Thymus (tissue), 11 donors: ENCODE measurements at regions not wholly inside any gene's neighbourhood (a gene's known extent, or its start where the extent isn't known, plus 50 kb on each side); places are given as distances from the start of the nearest gene placed in this dataset.

Experiments used
- DNase-seq, 9 donors: peaks; one replicate each; pipeline ENCODE4 v3.0.0-alpha.2; 2013; ENCODE audit warnings: low spot score in 9 of 9, low read depth in 6 of 9, missing footprints in 1 of 9
- H3K27ac ChIP-seq, 2 donors: one replicate each; pipeline ENCODE4 v1.5.1; 2013; ENCODE audit warnings: control low read depth in 1 of 2, low read depth in 1 of 2, low read length in 1 of 2, mild to moderate bottlenecking in 1 of 2, moderate library complexity in 1 of 2
- H3K27me3 ChIP-seq, 2 donors: one replicate each; pipeline ENCODE4 v1.5.1; 2013; ENCODE audit warnings: low read length in 1 of 2; ENCODE audit not compliant: control insufficient read depth in 2 of 2, insufficient read depth in 1 of 2
- H3K36me3 ChIP-seq, 2 donors: one replicate each; pipeline ENCODE4 v1.5.1; 2013; ENCODE audit warnings: low read length in 1 of 2, mild to moderate bottlenecking in 1 of 2, moderate library complexity in 1 of 2; ENCODE audit not compliant: control insufficient read depth in 2 of 2, insufficient read depth in 2 of 2
- H3K4me1 ChIP-seq, 2 donors: one replicate each; pipeline ENCODE4 v1.5.1; 2013; ENCODE audit warnings: low read length in 2 of 2; ENCODE audit not compliant: control insufficient read depth in 2 of 2, insufficient read depth in 2 of 2
- H3K4me3 ChIP-seq, 2 donors: one replicate each; pipeline ENCODE4 v1.5.1; 2013; ENCODE audit warnings: low read length in 2 of 2, control low read depth in 1 of 2, mild to moderate bottlenecking in 1 of 2
- H3K9me3 ChIP-seq, 2 donors: one replicate each; pipeline ENCODE4 v1.5.1; 2013; ENCODE audit warnings: low read length in 1 of 2, mild to moderate bottlenecking in 1 of 2; ENCODE audit not compliant: control insufficient read depth in 2 of 2, insufficient read depth in 1 of 2
- WGBS: extraction: QIAGEN DNeasy Blood & Tissue Kit; methylation state at CpG from one replicate; pipeline ENCODE4 v1.1.7; 2013; 5-methylcytosine and 5-hydroxymethylcytosine counted together
- donor health status: healthy.

GRCh38 chr3:22581007-22581406 is 622.1 kb upstream of the UBE2E2 start:
- no peak overlapping the region for H3K27ac ChIP-seq
- H3K27me3 ChIP-seq = no peaks in the 10 kb centered on the region
- no peaks in the 10 kb centered on the region for H3K4me1 ChIP-seq
- no peaks in the 10 kb centered on the region for H3K36me3 ChIP-seq
- H3K9me3 ChIP-seq = no peaks in the 10 kb centered on the region
- no peak for DNase-seq
- no peak overlapping the region for H3K4me3 ChIP-seq

- H3K27me3 ChIP-seq = no peaks in the 10 kb centered on the region
- no peaks in the 10 kb centered on the region for H3K9me3 ChIP-seq
- WGBS = 76% methylated on average over 1 of the region's 1 CpG
- H3K36me3 ChIP-seq = no peaks in the 10 kb centered on the region
- DNase-seq = no peak
- no peak overlapping the region for H3K27ac ChIP-seq
- H3K4me3 ChIP-seq = no peak overlapping the region
- no peaks in the 10 kb centered on the region for H3K4me1 ChIP-seq
Measured at GRCh38 chr3:22582266-22582665, 620.9 kb upstream of the UBE2E2 start.

GRCh38 chr3:22585504-22585903 is 617.6 kb upstream of the UBE2E2 start:
- no peak for DNase-seq
- Histone ChIP-seq H3K9me3 (no peaks in the 10 kb centered on the region), H3K4me1 (no peaks in the 10 kb centered on the region), H3K36me3 (no peaks in the 10 kb centered on the region), H3K27me3 (no peaks in the 10 kb centered on the region), H3K4me3 (no peak overlapping the region), H3K27ac (no peak overlapping the region)
- WGBS = 84% methylated on average over 2 of the region's 2 CpGs

- Histone ChIP-seq H3K4me1 (no peaks in the 10 kb centered on the region), H3K4me3 (no peak overlapping the region)
- 90% methylated on average over 2 of the region's 2 CpGs for WGBS
Measured at GRCh38 chr3:22585911-22586310, 617.2 kb upstream of the UBE2E2 start.

GRCh38 chr3:22587446-22587845 is 615.7 kb upstream of the UBE2E2 start:
- Histone ChIP-seq H3K4me1 (no peaks in the 10 kb centered on the region), H3K36me3 (no peaks in the 10 kb centered on the region), H3K4me3 (no peak overlapping the region), H3K27ac (no peak overlapping the region), H3K27me3 (no peaks in the 10 kb centered on the region), H3K9me3 (no peaks in the 10 kb centered on the region)
- DNase-seq = no peak
- WGBS = 88% methylated on average over 7 of the region's 7 CpGs

More at GRCh38 chr3:22585911-22586310, 617.2 kb upstream of the UBE2E2 start:
- Histone ChIP-seq H3K36me3 (no peaks in the 10 kb centered on the region), H3K27me3 (no peaks in the 10 kb centered on the region), H3K27ac (no peak overlapping the region), H3K9me3 (no peaks in the 10 kb centered on the region)
- DNase-seq = no peak

GRCh38 chr3:22593638-22594037 is 609.5 kb upstream of the UBE2E2 start:
- H3K9me3 ChIP-seq = peaks cover 0 to 6% of the 10 kb centered on the region in 2 donors
- WGBS = 54% methylated on average over 3 of the region's 3 CpGs
- H3K27me3 ChIP-seq = no peaks in the 10 kb centered on the region

GRCh38 chr3:22594990-22595389 is 608.1 kb upstream of the UBE2E2 start:
- Histone ChIP-seq H3K4me1 (no peaks in the 10 kb centered on the region), H3K36me3 (no peaks in the 10 kb centered on the region), H3K27ac (no peak overlapping the region), H3K9me3 (peaks cover 0 to 6% of the 10 kb centered on the region in 2 donors), H3K27me3 (no peaks in the 10 kb centered on the region), H3K4me3 (no peak overlapping the region)
- DNase-seq = no peak

More at GRCh38 chr3:22593638-22594037, 609.5 kb upstream of the UBE2E2 start:
- H3K4me3 ChIP-seq = no peak overlapping the region
- H3K36me3 ChIP-seq = no peaks in the 10 kb centered on the region
- no peak overlapping the region for H3K27ac ChIP-seq
- no peak for DNase-seq
- H3K4me1 ChIP-seq = no peaks in the 10 kb centered on the region

- H3K4me3 ChIP-seq = no peak overlapping the region
Measured at GRCh38 chr3:22606461-22606860, 596.7 kb upstream of the UBE2E2 start.

GRCh38 chr3:22606938-22607337 is 596.2 kb upstream of the UBE2E2 start:
- H3K27me3 ChIP-seq = no peaks in the 10 kb centered on the region
- 94% methylated on average over 3 of the region's 3 CpGs for WGBS
- no peak for DNase-seq
- no peak overlapping the region for H3K27ac ChIP-seq
- H3K36me3 ChIP-seq = no peaks in the 10 kb centered on the region
- H3K4me3 ChIP-seq = no peak overlapping the region
- no peaks in the 10 kb centered on the region for H3K9me3 ChIP-seq
- no peaks in the 10 kb centered on the region for H3K4me1 ChIP-seq

More at GRCh38 chr3:22606461-22606860, 596.7 kb upstream of the UBE2E2 start:
- H3K4me1 ChIP-seq = no peaks in the 10 kb centered on the region
- no peaks in the 10 kb centered on the region for H3K36me3 ChIP-seq
- no peak overlapping the region for H3K27ac ChIP-seq
- 90% methylated on average over 5 of the region's 5 CpGs for WGBS
- no peak for DNase-seq
- no peaks in the 10 kb centered on the region for H3K9me3 ChIP-seq
- H3K27me3 ChIP-seq = no peaks in the 10 kb centered on the region

GRCh38 chr3:22608093-22608492 is 595.0 kb upstream of the UBE2E2 start:
- 98% methylated on average over 4 of the region's 4 CpGs for WGBS
- Histone ChIP-seq H3K36me3 (no peaks in the 10 kb centered on the region), H3K4me1 (no peaks in the 10 kb centered on the region), H3K27ac (no peak overlapping the region), H3K27me3 (no peaks in the 10 kb centered on the region), H3K4me3 (no peak overlapping the region), H3K9me3 (no peaks in the 10 kb centered on the region)
- no peak for DNase-seq
